Psoas muscle (tissue), 7 donors: ENCODE measurements at regions not wholly inside any gene's neighbourhood (a gene's known extent, or its start where the extent isn't known, plus 50 kb on each side); places are given as distances from the start of the nearest gene placed in this dataset.

Experiments
- ATAC-seq, 4 donors: fragments of 200-7000 bp; cut with Tn5 transposase; one replicate each; pipeline ENCODE4 v1.9.1; 2020; ENCODE audit warnings: moderate library complexity in 3 of 4, mild to moderate bottlenecking in 2 of 4
- DNase-seq, 2 donors: peaks; one replicate each; pipeline ENCODE4 v3.0.0-alpha.2; 2020
- H3K27ac ChIP-seq: fragments of 200-600 bp; one replicate; pipeline ENCODE4 v1.8.0; 2022
- H3K27me3 ChIP-seq, 3 donors: fragments of 200-600 bp in 1 of 3; one replicate each; pipeline versions ENCODE4 v1.6.1 to v1.8.0; 2013 to 2022; ENCODE audit warnings: low read length in 2 of 3, mild to moderate bottlenecking in 2 of 3, moderate library complexity in 1 of 3; ENCODE audit not compliant: insufficient read depth in 3 of 3
- H3K36me3 ChIP-seq, 2 donors: fragments of 200-600 bp in 1 of 2; one replicate each; pipeline versions ENCODE4 v1.6.1 to v1.8.0; 2013 to 2022; ENCODE audit warnings: low read depth in 1 of 2, mild to moderate bottlenecking in 1 of 2, moderate library complexity in 1 of 2; ENCODE audit not compliant: insufficient read depth in 1 of 2
- H3K4me1 ChIP-seq: fragments of 200-600 bp; one replicate; pipeline ENCODE4 v1.8.0; 2022
- H3K4me3 ChIP-seq: fragments of 200-600 bp; one replicate; pipeline ENCODE4 v1.8.0; 2022; ENCODE audit warnings: mild to moderate bottlenecking
- H3K9me3 ChIP-seq: fragments of 200-600 bp; one replicate; pipeline ENCODE4 v1.8.0; 2022
- WGBS, 3 donors: extraction: QIAGEN DNeasy Blood & Tissue Kit; methylation state at CpG; one replicate each; pipeline versions ENCODE4 v1.1.6 to v1.1.7; 2013; 5-methylcytosine and 5-hydroxymethylcytosine counted together
- intact Hi-C, 2 donors: fragments of 100-400 bp; cut with DNase I; formaldehyde crosslinking; loops; one replicate each; pipeline versions ENCODE4 v1.11.0 to v1.14.2; 2022
- TF ChIP-seq, protein P1 (sequence below): fragments of 200-600 bp; IDR thresholded peaks from one replicate; pipeline ENCODE4 v1.8.0; 2022; ENCODE audit warnings: antibody characterized with exemption
- donor health status: healthy with polysubstance abuse.
- donor health status: DM: no; HTN: no; CAD: no; lungs with moderate emphysema.
- donor health status: Bipolar disorder and iron deficiency.
- donor health status: healthy.
- donor health status: DM: yes; HTN: yes; CAD: no.
- donor health status: DM: no; HTN: no; CAD: no.
- donor health status: DM: yes; HTN: yes; CAD: no.

DNA sequence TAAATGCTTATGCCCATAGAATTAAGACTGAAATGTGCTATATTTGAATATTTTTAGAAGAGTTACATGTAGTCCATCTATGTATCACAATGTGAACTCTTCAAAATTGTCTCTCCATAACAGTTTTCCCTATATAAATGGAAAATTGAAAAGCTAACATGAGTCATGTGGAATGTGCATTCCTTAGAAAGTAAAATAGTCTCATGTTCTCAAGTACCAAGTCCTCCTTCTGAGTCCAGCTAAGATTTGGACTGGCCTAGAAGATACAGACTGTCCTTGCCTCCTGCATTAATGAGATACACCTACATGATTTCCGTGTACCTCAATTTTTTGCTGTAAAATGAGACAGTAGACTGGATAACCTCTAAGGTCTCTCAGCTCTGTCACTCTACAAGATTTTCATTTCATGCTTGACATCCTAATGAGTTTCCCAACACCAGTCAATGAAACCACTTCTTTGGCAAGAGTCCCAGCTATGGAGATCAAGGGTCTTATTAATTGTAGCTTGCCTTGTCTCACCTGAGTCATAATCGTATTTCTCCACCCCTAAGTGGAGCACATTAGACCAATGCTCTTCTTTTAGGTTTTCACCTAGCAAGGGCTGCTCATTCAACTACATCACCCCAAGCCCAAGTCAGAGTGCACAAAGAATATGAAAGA is 350.6 kb upstream of the IL12A start:
- TF ChIP-seq, protein P1, sequence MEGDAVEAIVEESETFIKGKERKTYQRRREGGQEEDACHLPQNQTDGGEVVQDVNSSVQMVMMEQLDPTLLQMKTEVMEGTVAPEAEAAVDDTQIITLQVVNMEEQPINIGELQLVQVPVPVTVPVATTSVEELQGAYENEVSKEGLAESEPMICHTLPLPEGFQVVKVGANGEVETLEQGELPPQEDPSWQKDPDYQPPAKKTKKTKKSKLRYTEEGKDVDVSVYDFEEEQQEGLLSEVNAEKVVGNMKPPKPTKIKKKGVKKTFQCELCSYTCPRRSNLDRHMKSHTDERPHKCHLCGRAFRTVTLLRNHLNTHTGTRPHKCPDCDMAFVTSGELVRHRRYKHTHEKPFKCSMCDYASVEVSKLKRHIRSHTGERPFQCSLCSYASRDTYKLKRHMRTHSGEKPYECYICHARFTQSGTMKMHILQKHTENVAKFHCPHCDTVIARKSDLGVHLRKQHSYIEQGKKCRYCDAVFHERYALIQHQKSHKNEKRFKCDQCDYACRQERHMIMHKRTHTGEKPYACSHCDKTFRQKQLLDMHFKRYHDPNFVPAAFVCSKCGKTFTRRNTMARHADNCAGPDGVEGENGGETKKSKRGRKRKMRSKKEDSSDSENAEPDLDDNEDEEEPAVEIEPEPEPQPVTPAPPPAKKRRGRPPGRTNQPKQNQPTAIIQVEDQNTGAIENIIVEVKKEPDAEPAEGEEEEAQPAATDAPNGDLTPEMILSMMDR, result no peak
- Histone ChIP-seq H3K4me1 (no peaks in the 10 kb centered on the region), H3K36me3 (no peaks in the 10 kb centered on the region), H3K4me3 (no peak overlapping the region), H3K27me3 (no peaks in the 10 kb centered on the region), H3K9me3 (no peaks in the 10 kb centered on the region), H3K27ac (no peak overlapping the region)
- 85 to 88% (median 86%) methylated on average over 2 of the region's 2 CpGs for WGBS, 3 donors
- no peak for DNase-seq
- intact Hi-C loops, result no loop called here
- ATAC-seq, result no peak

DNA sequence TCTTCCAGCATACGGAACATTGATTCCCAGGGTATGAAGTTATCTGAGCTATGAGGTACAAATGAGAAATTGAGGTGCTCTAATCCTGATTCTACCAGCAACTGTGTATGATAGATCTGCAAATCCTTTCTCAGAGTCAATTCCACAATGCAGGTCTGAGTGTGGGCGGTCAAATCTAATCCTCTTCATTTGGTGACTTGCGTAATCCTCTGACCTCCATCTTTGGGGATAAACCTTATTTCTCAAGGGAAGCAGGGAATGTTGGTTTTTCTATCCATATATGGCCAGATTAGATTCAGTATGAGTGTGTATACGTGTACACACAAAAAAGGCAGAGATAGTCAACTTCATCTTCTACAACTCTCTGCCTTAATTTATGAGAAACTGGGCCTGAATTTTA is 348.4 kb upstream of the IL12A start:
- Histone ChIP-seq H3K9me3 (no peaks in the 10 kb centered on the region), H3K4me1 (no peaks in the 10 kb centered on the region), H3K4me3 (no peak overlapping the region), H3K27ac (no peak overlapping the region), H3K27me3 (no peaks in the 10 kb centered on the region), H3K36me3 (no peaks in the 10 kb centered on the region)
- ATAC-seq (no peak), DNase-seq (no peak)
- WGBS, 3 donors, result 81 to 94% (median 91%) methylated on average over 4 of the region's 4 CpGs
- intact Hi-C loops, result no loop called here
- TF ChIP-seq, protein P1, result no peak

DNA sequence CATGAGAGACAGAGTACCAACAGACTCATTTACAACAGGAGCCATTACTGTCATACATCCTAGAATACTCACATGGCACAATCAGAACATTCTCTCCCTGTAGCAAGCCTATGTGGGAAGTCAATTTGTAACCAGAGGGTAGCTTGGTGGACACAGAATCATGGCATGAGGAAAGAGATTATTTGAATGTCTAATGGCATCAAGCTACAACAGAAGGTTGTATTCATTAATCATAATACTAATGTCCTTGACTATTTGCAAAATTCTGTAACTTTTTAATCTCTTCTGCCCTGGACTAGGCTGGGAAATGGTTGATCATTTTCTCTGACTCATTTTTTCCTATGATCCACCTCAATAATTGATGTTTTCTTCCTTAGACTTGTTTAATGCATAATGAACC is 345.2 kb upstream of the IL12A start:
- no peaks in the 10 kb centered on the region for H3K4me1 ChIP-seq
- intact Hi-C loops, result no loop called here
- TF ChIP-seq, protein P1, result no peak
- no peaks in the 10 kb centered on the region for H3K27me3 ChIP-seq
- H3K9me3 ChIP-seq, result no peaks in the 10 kb centered on the region
- ATAC-seq (no peak), DNase-seq (no peak)
- no peaks in the 10 kb centered on the region for H3K36me3 ChIP-seq
- no peak overlapping the region for H3K4me3 ChIP-seq
- no peak overlapping the region for H3K27ac ChIP-seq

DNA sequence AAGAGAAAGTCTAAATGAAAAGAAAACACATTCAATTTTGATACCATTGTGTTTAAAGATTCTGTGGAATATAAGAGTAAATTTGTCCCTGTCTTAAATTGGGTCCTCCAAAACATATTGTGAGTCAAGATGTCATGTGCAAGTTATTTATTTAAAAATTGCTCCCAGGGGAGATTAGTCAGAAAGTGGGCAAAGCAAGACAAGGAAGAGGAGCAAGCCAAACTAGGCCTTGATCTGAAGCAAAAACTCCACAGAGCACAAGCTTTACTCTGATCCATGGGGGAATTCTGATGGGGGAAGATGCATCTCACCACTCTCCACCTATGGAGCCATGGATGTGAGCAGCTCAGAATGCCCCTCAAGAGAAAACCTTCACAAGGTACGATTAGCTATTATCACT is 342.8 kb upstream of the IL12A start:
- 78 to 83% (median 80%) methylated on average over 1 of the region's 1 CpG for WGBS, 3 donors
- Histone ChIP-seq H3K4me3 (no peak overlapping the region), H3K27me3 (no peaks in the 10 kb centered on the region), H3K36me3 (no peaks in the 10 kb centered on the region), H3K9me3 (no peaks in the 10 kb centered on the region), H3K27ac (no peak overlapping the region), H3K4me1 (no peaks in the 10 kb centered on the region)
- TF ChIP-seq, protein P1, result no peak
- no peak for DNase-seq
- intact Hi-C loops, result no loop called here
- no peak for ATAC-seq

DNA sequence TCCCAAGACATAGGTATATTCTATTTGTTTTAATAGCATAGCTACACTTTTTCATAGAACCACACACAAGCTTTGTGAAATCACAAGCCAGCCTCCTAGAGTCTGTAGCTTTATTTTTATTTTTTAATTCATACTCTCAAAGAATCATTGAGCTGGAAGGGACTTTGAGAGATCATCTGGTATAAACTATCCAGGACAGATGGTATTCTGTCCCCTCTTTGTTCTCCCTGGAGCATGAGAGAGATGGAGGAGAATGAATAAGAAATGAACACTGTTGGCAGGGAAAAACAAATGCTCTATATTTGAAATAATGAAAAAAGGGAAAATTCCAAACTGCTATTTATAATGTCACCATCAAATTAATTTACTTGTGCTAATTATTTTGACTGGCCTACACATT is 338.7 kb upstream of the IL12A start:
- no peak overlapping the region for H3K27ac ChIP-seq
- no peak overlapping the region for H3K4me3 ChIP-seq
- H3K36me3 ChIP-seq, result no peaks in the 10 kb centered on the region
- DNase-seq (no peak), ATAC-seq (no peak)
- intact Hi-C loops, result no loop called here
- TF ChIP-seq, protein P1, result no peak
- H3K4me1 ChIP-seq, result no peaks in the 10 kb centered on the region
- H3K27me3 ChIP-seq, result no peaks in the 10 kb centered on the region
- H3K9me3 ChIP-seq, result no peaks in the 10 kb centered on the region
